ENCODE measurements at regions not wholly inside any gene's neighbourhood (a gene's known extent, or its start where the extent isn't known, plus 50 kb on each side); places are given as distances from the start of the nearest gene placed in this dataset.

DNA sequence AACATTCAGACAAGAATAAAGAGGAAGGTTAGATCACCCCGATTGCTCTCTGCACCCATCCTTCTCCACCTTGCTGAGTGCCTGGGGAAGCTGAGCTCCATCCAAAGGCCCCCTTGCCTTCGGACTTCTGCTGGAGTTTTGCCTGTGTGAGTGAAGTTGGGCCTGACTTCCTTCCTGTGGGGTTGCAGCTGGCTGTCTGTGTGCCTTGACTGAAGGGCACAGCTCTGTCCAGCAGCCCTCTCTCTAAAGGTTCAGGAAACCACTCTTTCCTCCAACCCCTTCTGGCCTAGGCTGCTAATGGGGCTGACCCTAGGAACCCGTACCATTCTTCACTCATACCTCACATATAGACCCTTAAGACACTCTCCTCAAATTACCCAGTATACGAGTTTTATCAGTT is 173.4 kb upstream of the HMCN1 start:
- no peaks in the 10 kb centered on the region for H3K27me3 ChIP-seq (replicated peaks; ENCODE audit: insufficient read depth, low read length)
- H4K20me1 ChIP-seq (ENCODE audit: insufficient read depth, low read length): no peaks in the 10 kb centered on the region
- H3K9ac ChIP-seq (ENCODE audit: low read length): no peak overlapping the region
- peak overlapping the region; percentile 68; the same call in 1 of the 2 replicates for H3K27ac ChIP-seq (ENCODE audit: low read length)
- H3K4me1 ChIP-seq (ENCODE audit: low read length): peaks cover 28% of the 10 kb centered on the region
- peaks cover 22% of the 10 kb centered on the region for H3F3A ChIP-seq (ENCODE audit: insufficient read depth, low read length)
- no peaks in the 10 kb centered on the region for H3K9me3 ChIP-seq (replicated peaks; ENCODE audit: insufficient read depth, low read length)
- peak; percentile 40 for DNase-seq
- H3K4me3 ChIP-seq (ENCODE audit: low read length): no peak overlapping the region
- H3K4me2 ChIP-seq (ENCODE audit: low read depth, low read length): peak overlapping the region; percentile 27; the same call in 1 of the 2 replicates
- TF ChIP-seq CTCF (IDR thresholded peaks at IDR 0.05; ENCODE audit: low read length) (no peak), EZH2 (optimal IDR thresholded peaks at IDR 0.05; ENCODE audit: low read depth, low read length) (no peak), EZH2phosphoT487 (IDR thresholded peaks at IDR 0.05; ENCODE audit: low read length) (no peak)
- H3K79me2 ChIP-seq (ENCODE audit: low read length): no peaks in the 10 kb centered on the region
- H2AFZ ChIP-seq (ENCODE audit: low read length): no peak overlapping the region; the same call in 1 of the 2 replicates
- H3K9me2 ChIP-seq (replicated peaks; ENCODE audit: insufficient read depth, low read length): no peaks in the 10 kb centered on the region
- H3K36me3 ChIP-seq (replicated peaks; ENCODE audit: insufficient read depth, low read length): no peaks in the 10 kb centered on the region

DNA sequence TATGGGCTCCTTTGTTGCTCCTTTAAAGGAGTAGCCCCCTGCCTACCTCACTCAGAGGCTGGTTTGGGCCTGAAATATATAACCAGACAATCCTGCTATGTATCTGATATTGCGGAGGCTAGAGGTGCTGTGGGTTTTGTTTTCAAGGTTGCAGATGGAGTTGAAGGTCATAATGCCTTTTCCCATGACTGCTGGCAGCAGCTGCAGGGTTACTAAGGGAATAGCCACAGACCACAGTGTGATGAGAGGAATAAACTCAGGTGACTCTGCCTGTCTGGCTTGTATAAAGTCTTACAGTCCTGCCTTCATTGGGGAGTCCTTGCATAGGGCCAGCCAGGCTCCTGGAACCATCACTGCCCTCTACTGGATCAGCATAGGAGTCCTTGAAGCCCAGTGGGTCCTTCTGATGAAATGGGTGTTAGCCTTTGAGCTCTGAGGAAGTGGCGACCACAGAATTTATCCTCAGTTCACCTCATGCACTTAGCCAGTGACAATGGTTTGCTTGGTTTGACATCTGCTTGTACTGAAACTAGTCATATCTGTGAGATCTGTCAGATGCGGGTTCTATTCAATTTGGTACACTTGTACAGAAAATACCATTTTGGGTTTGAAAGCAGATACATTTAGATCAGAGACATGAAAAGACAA is 174.4 kb upstream of the HMCN1 start:
- Histone ChIP-seq H3K36me3 (replicated peaks; ENCODE audit: insufficient read depth, low read length) (no peaks in the 10 kb centered on the region), H3K9me3 (replicated peaks; ENCODE audit: insufficient read depth, low read length) (no peaks in the 10 kb centered on the region), H2AFZ (ENCODE audit: low read length) (peak overlapping the region; percentile 35; the same call in 1 of the 2 replicates), H3K4me1 (ENCODE audit: low read length) (peaks cover 28% of the 10 kb centered on the region), H3K9ac (ENCODE audit: low read length) (no peak overlapping the region), H3K27me3 (replicated peaks; ENCODE audit: insufficient read depth, low read length) (no peaks in the 10 kb centered on the region), H3F3A (ENCODE audit: insufficient read depth, low read length) (peaks cover 22% of the 10 kb centered on the region), H3K4me3 (ENCODE audit: low read length) (no peak overlapping the region), H3K27ac (ENCODE audit: low read length) (peak overlapping the region; percentile 68; the same call in 1 of the 2 replicates), H3K9me2 (replicated peaks; ENCODE audit: insufficient read depth, low read length) (no peaks in the 10 kb centered on the region), H3K4me2 (ENCODE audit: low read depth, low read length) (peak overlapping the region; percentile 27; the same call in 1 of the 2 replicates), H3K79me2 (ENCODE audit: low read length) (no peaks in the 10 kb centered on the region), H4K20me1 (ENCODE audit: insufficient read depth, low read length) (no peaks in the 10 kb centered on the region)
- peak; percentile 90 for DNase-seq
- TF ChIP-seq EZH2 (optimal IDR thresholded peaks at IDR 0.05; ENCODE audit: low read depth, low read length) (no peak), CTCF (IDR thresholded peaks at IDR 0.05; ENCODE audit: low read length) (peak; percentile 70), EZH2phosphoT487 (IDR thresholded peaks at IDR 0.05; ENCODE audit: low read length) (no peak)

DNA sequence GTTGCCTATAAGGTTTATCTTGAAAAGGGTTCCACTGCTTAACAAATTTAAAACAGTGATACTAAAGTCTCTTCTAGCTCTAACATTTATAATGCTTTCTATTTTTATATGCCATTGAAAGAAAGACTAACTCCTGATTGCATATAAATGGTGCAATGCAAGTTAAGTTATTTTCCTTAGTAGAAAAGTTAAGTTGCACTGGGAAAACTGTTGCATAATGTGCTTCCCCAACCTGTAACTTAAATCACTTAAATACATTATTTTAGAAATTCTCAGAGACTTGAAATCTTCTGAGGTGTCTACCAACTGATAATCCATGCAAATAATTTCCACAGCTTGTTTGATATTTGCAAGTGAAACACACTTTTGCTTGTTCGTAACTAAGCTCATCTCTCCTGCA is 175.0 kb upstream of the HMCN1 start:
- H2AFZ ChIP-seq (ENCODE audit: low read length): no peak overlapping the region
- 0 out of 2 replicates have a peak overlapping the region, but pooled peaks have one; percentile 10 for H3K4me2 ChIP-seq (ENCODE audit: low read depth, low read length)
- H3K27ac ChIP-seq (ENCODE audit: low read length): peak overlapping the region; percentile 68; the same call in 1 of the 2 replicates
- no peak overlapping the region for H3K9ac ChIP-seq (ENCODE audit: low read length)
- peaks cover 22% of the 10 kb centered on the region for H3F3A ChIP-seq (ENCODE audit: insufficient read depth, low read length)
- no peaks in the 10 kb centered on the region for H3K9me2 ChIP-seq (replicated peaks; ENCODE audit: insufficient read depth, low read length)
- no peaks in the 10 kb centered on the region for H3K9me3 ChIP-seq (replicated peaks; ENCODE audit: insufficient read depth, low read length)
- TF ChIP-seq CTCF (IDR thresholded peaks at IDR 0.05; ENCODE audit: low read length) (no peak), EZH2phosphoT487 (IDR thresholded peaks at IDR 0.05; ENCODE audit: low read length) (no peak), EZH2 (optimal IDR thresholded peaks at IDR 0.05; ENCODE audit: low read depth, low read length) (no peak)
- H3K36me3 ChIP-seq (replicated peaks; ENCODE audit: insufficient read depth, low read length): no peaks in the 10 kb centered on the region
- DNase-seq: no peak
- no peak overlapping the region for H3K4me3 ChIP-seq (ENCODE audit: low read length)
- no peaks in the 10 kb centered on the region for H3K79me2 ChIP-seq (ENCODE audit: low read length)
- H3K4me1 ChIP-seq (ENCODE audit: low read length): peaks cover 28% of the 10 kb centered on the region
- H3K27me3 ChIP-seq (replicated peaks; ENCODE audit: insufficient read depth, low read length): no peaks in the 10 kb centered on the region
- H4K20me1 ChIP-seq (ENCODE audit: insufficient read depth, low read length): no peaks in the 10 kb centered on the region
